ENCODE measurements at regions not wholly inside any gene's neighbourhood (a gene's known extent, or its start where the extent isn't known, plus 50 kb on each side); places are given as distances from the start of the nearest gene placed in this dataset.
A peak's percentile ranks its signal among the peaks of the same experiment; 100 is the strongest.

DNA sequence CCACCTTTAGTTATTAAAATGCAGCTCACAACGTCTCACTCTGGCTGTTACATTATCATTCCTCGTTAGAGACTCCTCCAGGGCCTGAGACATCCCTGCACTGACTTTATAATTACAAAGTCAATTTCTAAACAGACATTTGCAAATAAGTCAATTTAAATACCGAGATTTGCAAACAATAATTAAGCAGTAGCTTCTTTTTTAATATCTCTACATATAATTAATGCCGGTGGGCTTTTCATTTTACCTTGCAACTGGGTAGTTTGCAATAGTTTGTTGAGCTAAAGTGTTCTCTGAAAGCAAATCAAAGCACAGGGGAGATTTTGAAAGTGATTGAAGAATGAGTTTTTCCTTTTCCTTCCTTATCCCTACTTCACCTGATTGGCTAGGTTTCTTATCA lies 154.4 kb downstream of the TLR4 start:
- no peak for DNase-seq (ENCODE audit: low read depth in 2 of 2)

DNA sequence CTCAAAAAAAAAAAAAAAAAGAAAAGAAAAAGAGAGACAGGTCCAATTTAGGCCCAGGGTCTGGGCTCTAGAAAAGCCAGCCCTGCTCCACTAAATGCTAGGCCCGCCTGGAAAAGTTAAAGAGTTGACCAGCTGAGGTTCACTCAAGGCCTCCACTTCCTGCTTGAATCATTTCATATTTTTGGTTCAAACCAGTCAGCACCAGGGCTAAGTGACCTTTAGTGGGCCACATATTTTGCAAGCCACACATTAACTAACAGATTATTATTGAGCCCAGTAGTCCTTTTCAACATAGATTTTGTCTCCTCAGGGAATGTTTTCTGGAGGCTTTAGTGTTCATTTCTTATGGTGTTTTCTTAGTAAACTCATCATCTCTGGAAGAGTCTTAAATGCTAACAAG lies 156.6 kb downstream of the TLR4 start:
- DNase-seq (ENCODE audit: low read depth in 2 of 2): no peak

DNA sequence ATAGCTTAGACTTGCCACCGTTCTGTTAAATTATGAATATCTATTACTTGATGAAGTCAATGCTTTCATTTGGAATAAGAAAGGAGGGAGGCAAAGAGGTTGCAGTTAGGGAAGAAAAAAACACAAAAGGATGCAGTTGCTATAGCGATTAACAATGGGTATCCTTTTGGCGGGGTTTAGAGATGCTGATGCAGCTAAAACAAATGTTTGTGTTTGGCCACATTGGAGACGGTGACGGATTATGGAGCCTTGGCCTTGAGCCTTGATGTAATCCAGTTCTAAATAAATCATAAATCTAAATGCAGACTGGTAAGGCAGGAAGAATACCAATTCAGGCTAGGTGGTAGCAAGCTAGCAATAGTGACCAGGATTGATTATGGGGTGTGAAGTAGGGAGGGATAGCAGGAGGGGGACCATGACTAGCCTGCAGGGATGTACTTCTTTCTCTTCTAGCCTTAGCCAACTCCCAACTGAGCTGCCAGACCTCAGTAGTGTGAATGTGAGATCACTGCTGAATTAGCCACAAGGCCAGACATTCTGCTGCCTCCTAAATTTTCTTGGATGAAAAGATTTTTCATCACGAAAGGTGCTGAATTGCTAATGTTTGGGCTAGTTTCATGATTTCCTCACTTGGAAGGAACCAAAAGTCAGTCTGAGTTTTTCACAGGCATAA lies 160.3 kb downstream of the TLR4 start:
- no peak for DNase-seq (ENCODE audit: low read depth in 2 of 2)

DNA sequence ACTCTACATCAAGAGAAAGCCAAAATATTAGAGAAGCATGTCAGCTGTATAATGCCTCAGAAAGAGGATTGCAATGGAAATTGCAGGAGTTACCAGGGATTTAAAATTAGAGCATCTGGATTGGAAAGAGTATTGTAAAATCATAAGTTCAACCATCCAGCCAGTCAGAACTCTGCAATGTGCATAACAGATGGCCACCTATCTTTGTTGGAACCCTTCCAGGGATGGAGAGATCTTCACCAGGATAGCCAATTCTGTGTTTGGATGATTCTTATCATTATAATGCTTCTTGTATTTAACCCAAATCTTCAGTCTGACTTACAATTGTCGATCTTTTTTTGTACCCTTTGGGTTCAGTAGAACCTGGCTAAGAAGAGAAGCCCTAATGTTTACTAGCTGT lies 164.4 kb downstream of the TLR4 start:
- DNase-seq (ENCODE audit: low read depth in 2 of 2): no peak

DNA sequence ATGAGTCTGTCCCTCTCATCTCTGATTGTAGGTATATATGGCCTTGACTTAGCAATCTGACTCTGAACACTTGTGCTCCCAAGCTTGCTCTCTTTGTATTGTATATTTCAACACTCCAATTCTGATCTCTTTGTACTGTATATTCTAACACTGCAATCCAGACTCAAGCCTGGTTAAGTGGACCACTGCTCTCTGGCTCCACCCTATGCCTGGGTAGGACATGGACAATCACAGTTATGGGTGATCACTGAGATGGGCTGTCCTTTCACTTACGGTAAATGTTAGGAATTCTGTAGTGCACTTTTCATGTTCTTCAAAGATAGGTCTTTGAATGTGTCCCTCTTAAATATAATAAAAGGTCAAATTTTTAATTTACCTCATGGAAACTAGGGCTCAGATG lies 165.1 kb downstream of the TLR4 start:
- no peak for DNase-seq (ENCODE audit: low read depth in 2 of 2)

DNA sequence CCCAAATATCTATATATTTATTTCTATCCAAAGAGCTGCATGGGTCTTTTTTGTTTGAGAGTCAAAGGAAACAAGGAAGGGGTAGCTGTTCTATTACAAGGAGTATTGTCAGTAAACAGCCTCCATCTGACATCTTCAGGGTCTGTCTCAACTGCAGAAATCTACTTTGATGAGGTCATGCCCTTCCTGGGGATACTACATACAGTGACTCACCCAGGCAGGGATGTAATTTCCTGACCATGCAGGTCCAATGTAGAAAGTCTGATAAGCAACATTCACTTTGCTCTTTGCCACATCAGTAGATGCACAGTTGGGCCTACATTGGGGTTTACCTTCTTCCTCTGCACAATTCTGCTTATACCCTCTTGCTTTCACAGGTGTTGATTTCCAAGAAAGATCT lies 165.5 kb downstream of the TLR4 start:
- DNase-seq (ENCODE audit: low read depth in 2 of 2): peak in 1 of 2 donors; percentile 36

DNA sequence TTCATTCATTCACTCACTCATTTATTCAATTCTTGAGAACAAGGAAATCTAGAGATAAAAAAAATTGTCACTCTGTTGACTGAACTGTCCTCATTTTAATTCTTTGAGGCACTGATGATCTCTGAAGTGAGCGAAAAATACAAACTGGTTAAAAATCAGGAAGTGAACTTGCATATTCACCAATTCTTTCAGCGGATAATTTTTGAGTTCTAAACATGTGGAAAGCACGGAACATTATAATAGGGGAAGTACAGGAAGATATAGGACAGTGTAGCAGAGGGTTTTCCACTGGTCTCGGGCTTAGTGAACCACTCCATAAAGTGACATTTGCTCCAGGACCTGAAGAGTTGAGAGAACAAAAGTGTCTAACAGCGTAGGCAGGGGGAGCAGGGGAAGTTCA lies 169.5 kb downstream of the TLR4 start:
- no peak for DNase-seq (ENCODE audit: low read depth in 2 of 2)

DNA sequence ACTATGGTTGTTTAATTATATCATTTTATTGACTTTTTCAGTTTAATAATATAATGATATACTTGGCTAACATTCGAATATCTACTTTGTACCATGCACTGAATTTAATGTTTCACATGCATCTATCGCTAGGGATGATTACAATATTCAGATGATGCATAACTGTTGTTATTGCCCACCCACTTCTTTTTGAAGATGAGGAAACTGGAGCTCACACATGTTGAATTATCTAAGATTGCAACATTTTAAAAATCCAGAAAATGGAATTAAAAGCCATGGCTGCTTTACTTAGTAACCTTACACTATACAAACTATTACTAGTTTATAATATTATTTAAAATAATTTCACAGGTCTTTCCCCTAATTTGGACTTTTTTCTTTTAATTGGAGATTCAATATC lies 171.7 kb downstream of the TLR4 start:
- DNase-seq (ENCODE audit: low read depth in 2 of 2): no peak

DNA sequence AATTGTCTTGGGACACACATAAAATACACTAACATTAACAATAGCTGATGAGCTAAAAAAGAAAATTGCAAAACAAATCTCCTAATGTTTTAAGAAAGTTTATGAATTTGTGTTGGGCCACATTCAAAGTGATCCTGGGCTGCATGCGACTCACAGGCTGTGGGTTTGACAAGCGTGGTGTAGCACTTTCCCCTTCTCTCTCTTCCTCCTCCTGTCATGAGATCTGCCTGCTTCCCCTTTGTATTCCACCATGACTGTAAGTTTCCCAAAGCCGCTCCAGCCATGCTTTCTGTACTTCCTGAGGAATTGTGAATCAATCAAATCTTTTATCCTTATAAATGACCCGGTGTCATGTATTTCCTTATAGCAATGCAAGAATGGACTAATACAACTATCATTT lies 178.0 kb downstream of the TLR4 start:
- DNase-seq (ENCODE audit: low read depth in 2 of 2): no peak

DNA sequence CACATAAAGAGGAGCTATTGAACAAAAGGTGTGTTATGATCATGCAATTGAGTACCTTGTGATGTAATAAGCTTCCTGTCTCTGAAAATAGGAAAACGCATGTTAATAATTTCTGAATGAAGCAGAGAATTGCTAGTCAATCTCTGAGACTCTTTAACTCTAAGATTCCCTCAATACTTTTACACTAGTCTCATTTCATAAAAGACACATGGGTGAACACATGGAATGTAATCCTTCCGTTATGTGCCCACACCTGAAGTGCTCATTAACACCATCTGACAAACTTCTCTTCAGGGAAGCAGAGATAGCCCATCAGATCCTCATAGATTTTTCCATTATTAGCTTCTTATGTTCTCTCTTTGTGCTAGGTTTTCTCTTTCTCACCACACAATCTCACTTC lies 182.4 kb downstream of the TLR4 start:
- no peak for DNase-seq (ENCODE audit: low read depth in 2 of 2)

DNA sequence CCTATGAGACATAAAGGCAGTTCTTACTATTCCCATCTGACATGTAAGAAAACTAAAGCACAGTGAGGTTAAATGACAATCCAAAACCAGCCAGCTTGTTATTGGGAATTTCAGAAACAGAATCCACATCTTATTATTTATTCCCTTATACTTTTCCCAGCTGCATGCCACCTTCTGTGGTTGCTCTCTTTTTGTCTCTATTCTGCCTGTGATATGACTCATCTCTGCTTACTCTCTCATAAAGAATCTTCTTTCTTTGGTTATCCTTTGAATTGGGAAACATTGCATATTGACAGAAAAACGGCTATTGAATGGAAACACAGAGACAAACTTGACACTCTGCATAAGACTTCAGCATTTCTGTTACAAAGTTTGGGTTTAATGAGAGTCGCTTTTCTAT lies 183.2 kb downstream of the TLR4 start:
- DNase-seq (ENCODE audit: low read depth in 2 of 2): no peak

DNA sequence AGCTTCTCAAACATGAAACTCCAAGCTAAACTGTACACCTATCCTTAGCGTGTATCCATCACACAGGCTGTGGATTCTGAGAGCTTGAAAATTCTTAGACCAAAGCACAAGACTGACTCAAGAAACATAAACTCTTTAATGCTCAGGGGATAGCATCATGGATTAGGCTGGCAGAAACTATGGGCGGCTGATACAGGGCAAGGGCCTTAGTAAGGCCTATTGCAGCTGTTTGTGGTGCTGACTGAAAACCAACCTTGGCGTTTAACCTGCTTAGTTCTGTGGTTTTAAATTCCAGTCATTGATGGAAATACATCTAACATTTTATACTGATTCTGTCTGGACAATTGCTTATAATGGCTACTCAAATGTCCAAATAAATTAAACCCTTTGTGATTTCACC lies 183.7 kb downstream of the TLR4 start:
- no peak for DNase-seq (ENCODE audit: low read depth in 2 of 2)

DNA sequence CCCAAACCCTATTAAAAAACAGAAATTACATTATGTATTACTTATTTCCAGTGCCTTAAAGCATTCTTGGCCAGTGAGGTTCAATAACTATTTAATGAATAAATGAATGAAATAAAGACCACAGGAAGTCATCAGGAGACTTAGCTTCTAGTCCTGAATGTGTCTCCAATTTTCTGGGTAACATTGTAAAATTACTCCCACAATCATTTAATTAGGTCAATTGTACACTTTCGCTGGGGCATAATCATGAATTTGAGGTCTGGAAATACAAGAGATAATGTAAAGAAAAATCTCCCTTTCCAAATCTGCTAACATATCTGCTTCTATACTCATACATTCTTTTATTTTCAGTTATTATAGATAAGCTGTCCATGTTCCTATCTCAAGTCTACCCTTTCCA lies 199.2 kb downstream of the TLR4 start:
- no peak for DNase-seq (ENCODE audit: low read depth in 2 of 2)

DNA sequence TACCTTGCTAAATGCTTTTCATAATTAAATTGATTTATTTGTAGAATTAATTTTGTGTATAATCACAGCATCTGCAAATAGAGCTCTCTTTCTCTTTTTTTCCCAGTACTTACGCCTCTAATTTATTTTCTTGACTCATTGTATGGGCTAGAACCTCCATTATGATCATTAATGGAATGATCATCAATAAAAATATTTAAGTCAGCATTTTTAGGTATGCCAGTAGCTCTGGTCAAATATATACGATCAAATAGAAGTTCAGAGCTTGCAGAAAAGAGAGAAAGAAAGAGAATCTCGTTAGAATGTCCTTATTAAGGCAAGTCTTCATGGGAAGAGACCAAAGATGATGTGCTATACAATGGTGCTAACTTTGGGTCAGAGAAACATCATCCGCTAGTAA lies 202.6 kb downstream of the TLR4 start:
- DNase-seq (ENCODE audit: low read depth in 2 of 2): no peak

DNA sequence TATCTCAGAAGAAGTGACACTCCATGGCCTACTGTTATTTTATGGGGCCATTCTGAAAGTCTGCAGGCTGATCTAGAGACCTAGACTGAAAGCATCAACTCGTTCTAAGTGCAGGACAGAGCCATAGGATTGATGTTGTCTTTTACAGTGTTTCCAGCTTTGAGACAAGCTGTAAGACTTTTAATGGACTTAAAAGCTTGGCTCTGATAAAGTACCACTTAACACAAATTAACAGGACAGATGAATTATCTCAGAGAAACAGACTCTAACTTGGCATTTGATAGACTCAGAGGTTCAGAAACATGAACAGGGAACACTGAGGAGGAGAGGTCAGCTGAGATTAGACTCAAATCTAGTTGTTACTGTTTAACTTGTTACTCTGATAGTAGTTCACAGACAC lies 203.2 kb downstream of the TLR4 start:
- DNase-seq (ENCODE audit: low read depth in 2 of 2): no peak

DNA sequence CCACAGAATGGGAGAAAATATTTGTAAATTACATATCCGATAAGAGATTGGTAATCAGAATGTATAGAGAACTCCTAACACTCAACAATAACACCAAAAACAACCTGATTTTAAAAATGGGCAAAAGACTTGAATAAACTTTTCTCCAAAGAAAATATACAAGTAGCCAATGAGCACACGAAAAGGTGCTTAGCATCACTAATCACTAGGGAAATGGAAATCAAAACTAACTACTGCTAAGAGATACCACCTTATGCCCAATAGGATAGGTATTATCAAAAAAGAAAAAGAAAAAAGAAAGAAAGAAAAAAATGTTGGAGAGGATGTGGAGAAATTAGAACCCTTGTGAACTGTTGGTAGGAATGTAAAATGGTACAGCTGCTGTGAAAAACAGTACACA lies 212.1 kb downstream of the TLR4 start:
- DNase-seq (ENCODE audit: low read depth in 2 of 2): peak; percentile 2 to 10

DNA sequence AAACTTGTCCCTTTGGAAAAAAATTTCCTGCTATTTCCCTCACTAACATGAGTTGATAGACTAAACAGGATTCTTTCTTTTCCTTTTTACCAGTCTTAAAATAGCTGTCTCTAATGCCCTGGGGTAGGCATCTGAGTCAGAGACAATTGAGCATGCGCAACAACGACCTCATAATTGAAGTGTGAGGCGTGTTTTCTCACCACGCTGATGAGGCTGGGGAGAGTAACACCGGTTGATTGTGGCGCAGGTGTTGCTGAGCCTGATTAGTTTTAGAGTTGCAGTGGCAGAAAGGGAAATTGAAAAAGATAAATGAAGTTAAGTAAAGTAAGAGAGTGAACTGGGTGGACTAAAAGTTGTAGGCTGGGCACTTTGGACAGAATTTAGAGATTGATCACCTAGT lies 213.7 kb downstream of the TLR4 start:
- DNase-seq (ENCODE audit: low read depth in 2 of 2): peak in 1 of 2 donors; percentile 4

DNA sequence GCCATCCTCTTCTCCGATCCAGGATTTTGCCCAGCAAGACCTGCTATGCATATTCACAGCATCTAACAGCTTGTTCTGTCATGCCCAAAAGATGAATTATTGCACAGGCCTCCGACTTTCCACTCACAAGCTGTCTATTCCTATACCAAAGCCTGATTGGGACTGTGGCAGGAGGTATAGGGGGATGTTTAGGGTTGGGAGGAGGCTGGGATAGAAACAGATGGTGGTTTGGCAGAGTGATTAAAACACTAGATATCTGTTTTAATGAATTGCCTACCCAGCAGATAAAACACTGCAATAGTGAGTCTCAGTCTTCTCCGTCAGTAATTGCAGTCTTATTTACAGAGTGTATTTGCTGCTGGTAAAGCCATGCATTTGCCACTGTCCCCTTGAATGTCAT lies 215.3 kb downstream of the TLR4 start:
- DNase-seq (ENCODE audit: low read depth in 2 of 2): no peak

DNA sequence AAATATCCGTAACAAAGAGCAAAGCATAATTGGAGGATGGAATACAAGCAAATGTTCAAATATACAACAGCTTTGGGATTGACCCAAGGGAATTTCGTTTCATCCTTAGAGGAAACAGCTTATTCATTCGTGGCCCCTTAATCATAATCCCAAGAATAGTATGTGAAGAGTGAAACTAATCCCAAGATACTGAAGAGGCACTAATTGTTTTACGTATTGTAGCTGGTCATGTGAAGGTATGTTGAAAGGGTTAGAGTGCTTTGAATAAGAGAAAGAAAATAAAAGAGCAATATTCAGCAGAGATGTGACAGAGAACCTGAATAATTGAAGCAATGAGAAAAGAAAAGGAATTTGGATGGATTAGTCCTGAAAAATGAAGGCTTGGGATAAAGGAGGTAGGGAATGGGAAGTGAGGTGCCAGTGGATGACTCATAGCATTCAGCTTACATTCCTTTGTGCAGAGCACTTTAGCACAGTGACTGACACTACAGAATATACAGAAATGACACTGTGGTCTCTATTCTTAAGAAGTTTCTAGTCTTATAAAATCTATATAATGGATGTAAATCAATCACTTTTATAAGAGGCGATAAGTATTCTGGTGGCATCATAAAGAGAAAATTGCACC lies 221.9 kb downstream of the TLR4 start:
- no peak for DNase-seq (ENCODE audit: low read depth in 2 of 2)

DNA sequence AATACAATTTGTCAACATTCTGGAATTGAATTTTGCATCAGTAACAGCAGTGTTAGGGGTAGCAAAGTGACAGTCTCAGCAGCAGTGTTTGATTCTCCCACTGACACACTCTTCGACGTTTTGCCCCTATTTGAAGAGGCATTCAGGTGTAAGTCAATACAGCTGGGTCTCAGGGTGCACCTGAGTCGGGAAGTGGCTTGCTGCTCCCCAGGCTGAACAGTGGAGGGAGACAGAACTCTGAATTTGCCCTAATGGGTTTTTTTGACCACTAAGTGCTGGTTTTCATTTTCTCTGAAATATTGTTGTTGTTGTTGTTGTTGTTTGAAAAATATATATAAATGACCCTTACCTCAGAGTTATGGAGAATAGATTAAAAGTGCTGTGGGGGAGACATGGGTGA lies 223.2 kb downstream of the TLR4 start:
- no peak for DNase-seq (ENCODE audit: low read depth in 2 of 2)

DNA sequence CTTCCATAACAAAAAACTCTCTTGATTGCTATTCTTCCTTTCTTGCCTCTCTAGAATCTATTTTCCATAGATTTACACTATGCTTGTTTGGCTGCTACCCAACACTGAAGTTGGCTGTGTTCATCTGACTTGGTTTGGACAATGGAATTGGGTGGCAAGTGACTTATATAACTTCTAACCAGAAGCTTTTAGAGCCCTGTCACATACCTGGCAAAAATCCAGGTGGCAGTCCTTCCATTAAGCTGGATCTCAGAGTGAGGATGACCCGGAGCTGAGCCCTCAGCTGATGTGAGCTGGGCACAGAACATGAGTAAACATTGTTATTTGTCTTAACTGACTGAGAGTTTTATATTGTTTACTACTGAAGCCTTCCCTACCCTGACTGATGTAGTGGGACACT lies 225.7 kb downstream of the TLR4 start:
- no peak for DNase-seq (ENCODE audit: low read depth in 2 of 2)

DNA sequence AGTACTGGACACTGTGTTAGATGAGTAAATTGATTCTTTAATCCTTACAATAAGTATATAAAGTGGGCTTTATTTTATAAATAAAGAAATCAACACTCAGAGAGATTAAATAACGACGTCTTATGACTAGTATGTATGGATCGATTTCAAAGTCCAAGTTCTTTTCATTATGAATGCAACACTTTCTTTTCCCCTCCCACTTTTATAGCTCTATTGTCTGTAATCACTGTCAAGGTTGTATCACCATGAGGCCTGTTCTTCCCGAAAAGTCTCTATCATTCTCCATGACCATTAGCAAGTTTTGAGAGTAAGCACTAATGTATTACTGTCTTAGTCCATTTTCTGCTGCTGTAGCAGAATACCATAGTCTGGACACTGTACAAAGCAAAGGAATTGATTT lies 228.4 kb downstream of the TLR4 start:
- no peak for DNase-seq (ENCODE audit: low read depth in 2 of 2)

DNA sequence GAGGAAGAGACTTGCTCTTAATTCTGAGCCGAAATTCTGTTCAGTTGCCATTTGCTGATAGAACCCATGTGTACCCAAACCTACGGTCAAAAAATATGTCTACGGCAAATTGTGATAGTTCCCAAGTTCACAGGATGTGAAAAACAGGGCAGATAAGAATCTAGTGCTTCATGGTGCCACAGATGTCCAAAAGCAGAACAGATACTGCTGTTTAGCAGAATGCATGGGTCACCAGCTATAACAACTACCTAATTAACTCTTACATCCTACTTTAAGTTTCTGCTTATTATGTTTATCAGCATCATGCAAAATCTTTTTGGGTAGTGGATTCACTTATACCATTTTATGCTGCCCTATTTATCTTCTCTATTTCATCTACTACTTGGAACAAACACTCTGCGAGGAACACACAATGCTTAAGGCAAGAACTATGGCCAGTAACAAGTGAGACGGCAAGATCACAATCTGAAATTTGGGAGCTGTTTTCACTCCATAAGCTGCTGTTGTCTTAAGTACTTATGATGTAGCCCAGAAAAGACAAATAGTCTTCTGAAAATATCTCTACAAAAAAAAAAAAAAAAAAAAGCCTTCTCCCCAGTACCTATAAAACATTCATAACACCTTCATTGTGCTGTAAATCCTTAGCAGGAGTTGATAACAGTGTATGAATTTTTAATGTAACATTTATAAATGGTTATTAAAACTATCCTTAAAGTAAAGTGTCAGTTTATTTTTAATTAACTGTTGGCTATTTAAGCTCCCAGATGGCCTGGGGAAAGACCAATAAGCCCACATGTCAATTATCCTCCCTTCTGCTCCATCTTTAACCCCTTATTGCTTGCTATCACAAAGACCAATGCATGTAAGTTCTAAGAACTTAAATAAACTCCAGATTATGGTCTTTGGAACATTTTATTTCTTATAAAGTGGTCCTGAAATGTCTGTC lies 232.3 kb downstream of the TLR4 start:
- DNase-seq (ENCODE audit: low read depth in 2 of 2): no peak
